Coronary artery (tissue), 2 donors: ENCODE measurements at regions not wholly inside any gene's neighbourhood (a gene's known extent, or its start where the extent isn't known, plus 50 kb on each side); places are given as distances from the start of the nearest gene placed in this dataset.

ENCODE experiments used
- DNase-seq: peaks from one replicate; pipeline ENCODE4 v3.0.0-alpha.2; 2017; ENCODE audit warnings: low spot score
- H3K27ac ChIP-seq, 2 donors: fragments of 200-600 bp; sonication (generic); one replicate each; pipeline ENCODE4 v1.5.1; 2016 to 2019
- H3K4me3 ChIP-seq: fragments of 200-600 bp; sonication (generic); 2 replicates; pipeline ENCODE4 v1.5.1; 2016; ENCODE audit warnings: mild to moderate bottlenecking, moderate library complexity
- TF ChIP-seq, protein P1 (sequence below): fragments of 200-600 bp; sonication (generic); IDR thresholded peaks from one replicate; pipeline ENCODE4 v1.5.1; 2019; ENCODE audit warnings: antibody characterized with exemption

DNA sequence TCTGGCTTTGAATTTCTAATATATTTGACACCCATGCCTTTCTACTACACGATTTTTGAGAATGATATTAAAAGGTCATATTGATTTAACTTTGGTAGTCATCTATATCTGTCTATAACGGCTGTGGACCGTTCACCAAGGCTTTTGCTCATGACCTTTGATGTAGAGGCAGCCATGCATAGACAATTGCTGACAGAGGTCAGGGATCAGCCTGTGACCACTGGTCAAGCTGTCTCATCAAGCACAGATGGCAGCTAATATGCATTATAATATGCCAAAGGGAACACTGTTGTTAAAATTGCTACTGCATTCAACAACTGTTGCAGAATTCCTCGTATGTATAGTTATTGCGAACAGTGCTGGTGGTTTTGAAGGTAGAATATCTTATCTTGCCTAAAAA, 323.9 kb upstream of the DSEL start:
- no peak for DNase-seq
- H3K27ac ChIP-seq = no peak overlapping the region
- no peak overlapping the region for H3K4me3 ChIP-seq
- TF ChIP-seq, protein P1, sequence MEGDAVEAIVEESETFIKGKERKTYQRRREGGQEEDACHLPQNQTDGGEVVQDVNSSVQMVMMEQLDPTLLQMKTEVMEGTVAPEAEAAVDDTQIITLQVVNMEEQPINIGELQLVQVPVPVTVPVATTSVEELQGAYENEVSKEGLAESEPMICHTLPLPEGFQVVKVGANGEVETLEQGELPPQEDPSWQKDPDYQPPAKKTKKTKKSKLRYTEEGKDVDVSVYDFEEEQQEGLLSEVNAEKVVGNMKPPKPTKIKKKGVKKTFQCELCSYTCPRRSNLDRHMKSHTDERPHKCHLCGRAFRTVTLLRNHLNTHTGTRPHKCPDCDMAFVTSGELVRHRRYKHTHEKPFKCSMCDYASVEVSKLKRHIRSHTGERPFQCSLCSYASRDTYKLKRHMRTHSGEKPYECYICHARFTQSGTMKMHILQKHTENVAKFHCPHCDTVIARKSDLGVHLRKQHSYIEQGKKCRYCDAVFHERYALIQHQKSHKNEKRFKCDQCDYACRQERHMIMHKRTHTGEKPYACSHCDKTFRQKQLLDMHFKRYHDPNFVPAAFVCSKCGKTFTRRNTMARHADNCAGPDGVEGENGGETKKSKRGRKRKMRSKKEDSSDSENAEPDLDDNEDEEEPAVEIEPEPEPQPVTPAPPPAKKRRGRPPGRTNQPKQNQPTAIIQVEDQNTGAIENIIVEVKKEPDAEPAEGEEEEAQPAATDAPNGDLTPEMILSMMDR = no peak

DNA sequence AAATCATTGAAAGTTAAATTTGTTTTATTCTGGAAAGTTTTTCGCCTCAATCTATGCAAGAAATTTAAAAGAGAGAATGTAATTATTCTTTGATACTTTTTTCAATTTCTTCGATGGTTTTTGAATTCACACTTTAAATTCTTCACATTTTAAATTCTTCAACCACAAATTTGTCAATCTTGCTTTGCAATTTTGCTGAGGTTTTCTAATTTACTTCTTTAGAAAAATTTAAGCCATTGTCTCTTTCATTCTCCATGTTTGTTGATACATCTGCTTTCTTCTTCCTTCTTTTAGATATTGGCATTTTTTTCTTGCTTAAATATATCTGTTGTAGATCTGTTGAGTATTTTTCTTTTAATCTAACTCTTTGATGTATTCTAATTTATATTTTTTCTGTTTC, 301.9 kb upstream of the DSEL start:
- TF ChIP-seq, protein P1 = no peak
- Histone ChIP-seq H3K27ac (no peak overlapping the region), H3K4me3 (no peak overlapping the region)
- no peak for DNase-seq

DNA sequence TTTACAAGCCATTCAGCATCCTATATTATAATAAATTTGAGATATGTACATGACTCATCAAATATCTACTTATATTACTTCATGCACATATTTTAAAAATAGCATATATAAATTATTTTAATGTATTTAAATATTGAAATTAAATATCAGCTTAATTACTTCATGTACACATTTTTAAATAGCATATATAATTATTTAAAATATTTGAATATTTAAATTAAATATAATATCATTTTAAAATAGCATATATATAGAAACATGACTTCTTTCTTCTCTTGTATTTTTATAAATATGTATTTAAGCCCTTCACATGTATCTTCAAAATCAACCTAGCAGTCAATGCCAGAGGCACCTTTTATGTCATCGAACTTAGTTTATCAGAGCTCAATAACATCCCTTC, 298.8 kb upstream of the DSEL start:
- TF ChIP-seq, protein P1 = no peak
- no peak for DNase-seq
- no peak overlapping the region for H3K4me3 ChIP-seq
- H3K27ac ChIP-seq = no peak overlapping the region

DNA sequence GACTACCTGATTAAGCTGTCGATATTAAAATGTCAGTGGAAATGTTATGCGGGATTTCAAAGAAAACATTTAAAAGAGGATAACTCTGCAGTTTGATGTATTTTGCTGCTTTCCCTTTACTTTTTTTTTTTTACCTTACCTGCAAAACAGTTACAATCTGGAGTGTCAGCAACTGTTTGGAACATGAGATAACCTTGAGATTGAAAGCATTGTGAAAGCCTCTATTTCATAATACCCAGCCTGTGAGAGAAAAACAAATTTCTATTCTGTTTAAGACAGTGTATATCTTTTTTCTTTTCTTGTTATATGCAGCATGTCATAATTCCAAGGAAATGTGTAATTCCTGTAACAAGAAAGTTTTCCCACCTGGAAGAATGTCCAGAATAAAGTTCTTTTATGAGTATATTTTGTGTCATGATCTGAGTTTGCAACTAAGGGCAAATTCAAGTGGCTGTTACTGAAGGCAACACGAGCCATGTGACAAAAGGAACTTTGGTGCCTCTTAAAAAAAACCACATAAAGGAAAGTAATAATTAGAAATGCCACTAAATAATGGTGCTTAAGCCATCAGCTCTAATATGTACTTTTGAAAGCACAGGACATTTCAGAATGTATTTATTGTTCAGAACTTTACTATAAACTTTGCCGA, 297.0 kb upstream of the DSEL start:
- H3K27ac ChIP-seq = no peak overlapping the region
- DNase-seq = no peak
- no peak overlapping the region for H3K4me3 ChIP-seq
- TF ChIP-seq, protein P1 = no peak

DNA sequence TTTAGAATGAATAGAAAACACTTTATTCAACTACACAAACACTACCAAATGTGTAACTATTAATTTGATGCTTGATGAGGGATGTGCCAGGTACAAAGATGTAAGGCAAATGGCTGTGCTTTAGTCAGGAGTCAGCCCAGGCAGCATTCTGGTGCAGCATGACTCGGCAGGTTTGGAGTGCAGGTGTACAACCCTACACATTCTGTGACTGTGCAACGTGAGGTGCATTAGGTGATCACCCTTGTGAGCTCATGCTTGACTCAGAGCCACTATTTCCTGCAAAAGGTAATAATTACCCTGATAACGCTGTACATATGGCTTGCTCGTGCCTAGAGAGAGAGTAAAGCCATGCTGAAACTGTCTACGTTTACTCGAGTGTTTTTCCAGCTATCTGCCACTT, 288.7 kb upstream of the DSEL start:
- TF ChIP-seq, protein P1 = no peak
- Histone ChIP-seq H3K27ac (no peak overlapping the region), H3K4me3 (no peak overlapping the region)
- no peak for DNase-seq

DNA sequence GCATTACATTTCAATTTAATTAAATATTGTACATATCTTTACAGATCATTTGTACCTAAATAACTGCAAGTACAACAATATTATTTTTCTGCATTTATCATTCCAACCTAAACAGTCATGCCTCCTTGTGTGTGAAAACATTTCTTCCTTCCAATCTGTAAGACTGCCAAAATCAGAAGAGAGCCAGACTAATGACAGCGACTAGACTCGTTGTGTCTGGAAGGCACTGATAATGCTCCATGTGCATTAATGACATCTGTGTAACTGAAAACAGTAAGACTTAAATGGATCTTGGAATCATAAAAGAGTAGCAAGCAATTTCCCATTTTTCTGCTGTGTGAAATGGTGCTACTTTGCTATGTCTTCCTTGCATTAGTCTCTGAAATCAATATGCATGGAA, 278.0 kb upstream of the DSEL start:
- no peak overlapping the region for H3K4me3 ChIP-seq
- TF ChIP-seq, protein P1 = no peak
- no peak for DNase-seq
- no peak overlapping the region for H3K27ac ChIP-seq

DNA sequence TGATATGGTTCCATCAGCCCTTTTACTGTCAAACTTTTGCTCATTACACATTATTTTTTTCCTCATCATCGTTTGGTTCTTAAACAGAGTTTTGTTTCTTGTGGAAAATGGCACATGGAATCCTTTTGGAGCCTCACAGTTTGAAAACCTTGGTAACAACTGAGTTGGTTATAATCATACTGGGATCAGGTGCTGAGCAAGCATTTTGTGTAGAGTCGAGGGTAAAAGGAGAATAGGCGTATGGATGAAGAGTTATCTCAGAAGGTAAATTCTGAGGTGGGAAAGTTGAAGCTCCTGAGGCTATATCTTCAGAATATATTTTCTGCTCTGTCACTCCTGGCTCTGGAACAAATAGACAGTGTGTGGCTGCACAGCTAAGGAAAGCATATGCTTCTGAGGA, 274.0 kb upstream of the DSEL start:
- TF ChIP-seq, protein P1 = no peak
- DNase-seq = no peak
- no peak overlapping the region for H3K4me3 ChIP-seq
- no peak overlapping the region for H3K27ac ChIP-seq
